Loucy (cell line): ENCODE measurements at regions not wholly inside any gene's neighbourhood (a gene's known extent, or its start where the extent isn't known, plus 50 kb on each side); places are given as distances from the start of the nearest gene placed in this dataset.

Source experiments
- EZH2phosphoT487 ChIP-seq: fragments of 200-600 bp; IDR thresholded peaks from 2 replicates; pipeline ENCODE4 v1.6.1; 2018; ENCODE audit warnings: antibody characterized with exemption, mild to moderate bottlenecking, moderate library complexity, borderline replicate concordance
- TF ChIP-seq, protein P1 (sequence below): fragments of 200-600 bp; sonication (generic); conservative IDR thresholded peaks from 2 replicates; pipeline ENCODE4 v1.5.1; 2014; ENCODE audit warnings: mild to moderate bottlenecking, antibody characterized with exemption, low read length

DNA sequence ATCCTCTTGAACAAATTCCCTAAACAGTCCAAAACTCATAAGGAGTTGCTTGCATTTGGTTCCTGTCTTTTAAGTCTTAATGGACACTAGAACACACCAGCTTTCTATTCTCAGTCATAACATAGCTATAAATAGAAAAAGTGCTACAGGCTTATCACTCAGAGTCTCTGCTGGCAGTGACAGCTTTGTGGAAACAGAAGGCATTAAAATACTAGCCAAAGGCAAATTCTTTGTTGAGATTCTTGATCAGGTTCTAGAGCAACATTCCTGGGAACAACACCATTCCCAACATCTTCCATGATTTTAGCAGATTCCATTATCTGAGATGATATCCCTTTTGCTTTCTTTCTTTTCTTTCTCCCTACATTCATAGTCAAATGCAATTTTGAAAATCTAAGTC is 207.7 kb upstream of the PLEKHG7 start:
- TF ChIP-seq, protein P1, sequence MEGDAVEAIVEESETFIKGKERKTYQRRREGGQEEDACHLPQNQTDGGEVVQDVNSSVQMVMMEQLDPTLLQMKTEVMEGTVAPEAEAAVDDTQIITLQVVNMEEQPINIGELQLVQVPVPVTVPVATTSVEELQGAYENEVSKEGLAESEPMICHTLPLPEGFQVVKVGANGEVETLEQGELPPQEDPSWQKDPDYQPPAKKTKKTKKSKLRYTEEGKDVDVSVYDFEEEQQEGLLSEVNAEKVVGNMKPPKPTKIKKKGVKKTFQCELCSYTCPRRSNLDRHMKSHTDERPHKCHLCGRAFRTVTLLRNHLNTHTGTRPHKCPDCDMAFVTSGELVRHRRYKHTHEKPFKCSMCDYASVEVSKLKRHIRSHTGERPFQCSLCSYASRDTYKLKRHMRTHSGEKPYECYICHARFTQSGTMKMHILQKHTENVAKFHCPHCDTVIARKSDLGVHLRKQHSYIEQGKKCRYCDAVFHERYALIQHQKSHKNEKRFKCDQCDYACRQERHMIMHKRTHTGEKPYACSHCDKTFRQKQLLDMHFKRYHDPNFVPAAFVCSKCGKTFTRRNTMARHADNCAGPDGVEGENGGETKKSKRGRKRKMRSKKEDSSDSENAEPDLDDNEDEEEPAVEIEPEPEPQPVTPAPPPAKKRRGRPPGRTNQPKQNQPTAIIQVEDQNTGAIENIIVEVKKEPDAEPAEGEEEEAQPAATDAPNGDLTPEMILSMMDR, result no peak
- TF ChIP-seq EZH2phosphoT487, result no peak
